Mammary epithelial cell (primary cell): ENCODE measurements at regions not wholly inside any gene's neighbourhood (a gene's known extent, or its start where the extent isn't known, plus 50 kb on each side); places are given as distances from the start of the nearest gene placed in this dataset.

ENCODE experiments used
- EZH2 ChIP-seq: IDR thresholded peaks from 2 replicates; pipeline ENCODE4 v1.6.1; 2012; ENCODE audit warnings: low read length, inconsistent platforms, borderline replicate concordance
- TF ChIP-seq, protein P1 (sequence below), 2 donors: IDR thresholded peaks in 1 of 2; conservative IDR thresholded peaks in 1 of 2; 2 replicates each; pipeline ENCODE4 v1.5.1; 2011 to 2012; ENCODE audit warnings: inconsistent platforms in 2 of 2, low read length in 2 of 2, mild to moderate bottlenecking in 2 of 2, control low read depth in 1 of 2, low read depth in 1 of 2; ENCODE audit not compliant: insufficient read depth in 1 of 2; ENCODE audit errors: extremely low read depth in 1 of 2

DNA sequence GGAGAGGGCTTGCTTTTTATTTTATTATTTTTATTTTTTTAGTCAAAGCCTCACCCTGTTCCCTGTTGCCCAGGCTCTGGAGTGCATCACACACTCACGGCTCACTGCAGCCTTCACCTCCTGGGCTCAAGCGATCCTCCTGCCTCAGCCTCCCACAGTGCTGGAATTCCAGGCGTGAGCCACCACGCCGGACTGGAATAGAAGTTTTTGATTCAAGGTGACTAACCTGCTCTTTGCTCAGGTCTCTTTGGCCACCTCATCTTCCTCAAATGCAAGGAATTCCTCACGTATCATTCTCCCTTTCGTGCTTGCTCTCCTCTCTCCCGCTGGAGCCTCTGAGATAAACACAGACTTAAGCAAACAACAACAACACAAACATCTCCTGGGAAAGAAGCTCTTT lies 636.8 kb downstream of the ADCYAP1 start:
- TF ChIP-seq, protein P1, sequence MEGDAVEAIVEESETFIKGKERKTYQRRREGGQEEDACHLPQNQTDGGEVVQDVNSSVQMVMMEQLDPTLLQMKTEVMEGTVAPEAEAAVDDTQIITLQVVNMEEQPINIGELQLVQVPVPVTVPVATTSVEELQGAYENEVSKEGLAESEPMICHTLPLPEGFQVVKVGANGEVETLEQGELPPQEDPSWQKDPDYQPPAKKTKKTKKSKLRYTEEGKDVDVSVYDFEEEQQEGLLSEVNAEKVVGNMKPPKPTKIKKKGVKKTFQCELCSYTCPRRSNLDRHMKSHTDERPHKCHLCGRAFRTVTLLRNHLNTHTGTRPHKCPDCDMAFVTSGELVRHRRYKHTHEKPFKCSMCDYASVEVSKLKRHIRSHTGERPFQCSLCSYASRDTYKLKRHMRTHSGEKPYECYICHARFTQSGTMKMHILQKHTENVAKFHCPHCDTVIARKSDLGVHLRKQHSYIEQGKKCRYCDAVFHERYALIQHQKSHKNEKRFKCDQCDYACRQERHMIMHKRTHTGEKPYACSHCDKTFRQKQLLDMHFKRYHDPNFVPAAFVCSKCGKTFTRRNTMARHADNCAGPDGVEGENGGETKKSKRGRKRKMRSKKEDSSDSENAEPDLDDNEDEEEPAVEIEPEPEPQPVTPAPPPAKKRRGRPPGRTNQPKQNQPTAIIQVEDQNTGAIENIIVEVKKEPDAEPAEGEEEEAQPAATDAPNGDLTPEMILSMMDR (conservative IDR thresholded peaks at IDR 0.05 in 1 of 2, IDR thresholded peaks at IDR 0.05 in 1 of 2; ENCODE audit: extremely low read depth in 1 of 2, insufficient read depth in 1 of 2, low read depth in 1 of 2, low read length in 2 of 2) = no peak
- no peak for TF ChIP-seq EZH2
